Mesenchymal stem cell (in vitro differentiated cells and primary cell): ENCODE measurements at regions not wholly inside any gene's neighbourhood (a gene's known extent, or its start where the extent isn't known, plus 50 kb on each side); places are given as distances from the start of the nearest gene placed in this dataset.
"Not testable (repeated sequence)": the region's sequence is repeated elsewhere in the genome, so short reads cannot be mapped to it uniquely, and the experiment has no call there.

Experiments
- DNase-seq: peaks from one replicate; pipeline ENCODE4 v3.0.0-alpha.2; 2013
- H2AFZ ChIP-seq: one replicate; pipeline ENCODE4 v1.6.1; 2013; ENCODE audit warnings: low read depth, mild to moderate bottlenecking, control low read depth, inconsistent platforms, low read length, moderate library complexity
- H2AK5ac ChIP-seq: 2 replicates; pipeline ENCODE4 v1.6.1; 2013; ENCODE audit warnings: low read length, moderate library complexity, mild to moderate bottlenecking, inconsistent platforms; ENCODE audit not compliant: severe bottlenecking
- H2BK120ac ChIP-seq: one replicate; pipeline ENCODE4 v1.6.1; 2013; ENCODE audit warnings: low read depth, mild to moderate bottlenecking, inconsistent platforms, low read length, moderate library complexity
- H2BK12ac ChIP-seq, 2 experiments: one replicate each; pipeline ENCODE4 v1.6.1; 2013; ENCODE audit warnings: inconsistent platforms in 2 of 2, low read length in 2 of 2, mild to moderate bottlenecking in 2 of 2, moderate library complexity in 2 of 2, control low read depth in 1 of 2
- H2BK15ac ChIP-seq: one replicate; pipeline ENCODE4 v1.6.1; 2013; ENCODE audit warnings: mild to moderate bottlenecking, low read depth, inconsistent platforms; ENCODE audit not compliant: poor library complexity, severe bottlenecking
- H2BK5ac ChIP-seq: 2 replicates; pipeline ENCODE4 v1.6.1; 2013; ENCODE audit warnings: low read depth, mild to moderate bottlenecking, low read length, control low read depth, inconsistent platforms; ENCODE audit not compliant: poor library complexity, severe bottlenecking
- H3K14ac ChIP-seq, 2 experiments: one replicate each; pipeline ENCODE4 v1.6.1; 2013; ENCODE audit warnings: inconsistent platforms in 2 of 2, low read length in 2 of 2, control low read depth in 1 of 2, mild to moderate bottlenecking in 1 of 2, moderate library complexity in 1 of 2
- H3K18ac ChIP-seq, 2 experiments: one replicate each; pipeline ENCODE4 v1.6.1; 2013; ENCODE audit warnings: inconsistent platforms in 2 of 2, low read length in 2 of 2, control low read depth in 1 of 2, low read depth in 1 of 2, mild to moderate bottlenecking in 1 of 2
- H3K23ac ChIP-seq, 2 experiments: one replicate each; pipeline ENCODE4 v1.6.1; 2013; ENCODE audit warnings: inconsistent platforms in 2 of 2, low read length in 2 of 2, mild to moderate bottlenecking in 2 of 2, moderate library complexity in 2 of 2, control low read depth in 1 of 2
- H3K27ac ChIP-seq: 2 replicates; pipeline ENCODE4 v1.5.1; 2013; ENCODE audit warnings: mild to moderate bottlenecking, moderate library complexity, low read length, control low read depth, inconsistent platforms; ENCODE audit not compliant: poor library complexity, severe bottlenecking
- H3K27me3 ChIP-seq, 2 experiments: 2 replicates each; pipeline versions ENCODE4 v1.6.1 to v1.7.0; 2013; ENCODE audit warnings: low read length in 2 of 2, mild to moderate bottlenecking in 2 of 2, moderate library complexity in 2 of 2, control low read depth in 1 of 2, inconsistent platforms in 1 of 2; ENCODE audit not compliant: control insufficient read depth in 1 of 2, insufficient read depth in 1 of 2
- H3K36me3 ChIP-seq, 2 experiments: 2 replicates each; pipeline versions ENCODE4 v1.6.1 to v1.7.0; 2013; ENCODE audit warnings: low read length in 2 of 2, control low read depth in 1 of 2, inconsistent platforms in 1 of 2, low read depth in 1 of 2, mild to moderate bottlenecking in 1 of 2; ENCODE audit not compliant: insufficient read depth in 2 of 2, control insufficient read depth in 1 of 2
- H3K4ac ChIP-seq, 2 experiments: one replicate each; pipeline ENCODE4 v1.6.1; 2013; ENCODE audit warnings: inconsistent platforms in 2 of 2, low read length in 2 of 2, mild to moderate bottlenecking in 2 of 2, moderate library complexity in 2 of 2, control low read depth in 1 of 2, low read depth in 1 of 2
- H3K4me1 ChIP-seq: 2 replicates; pipeline ENCODE4 v1.6.1; 2013; ENCODE audit warnings: low read depth, low read length, control low read depth; ENCODE audit not compliant: control insufficient read depth, insufficient read depth
- H3K4me2 ChIP-seq: 2 replicates; pipeline ENCODE4 v1.6.1; 2013; ENCODE audit warnings: low read length, mild to moderate bottlenecking, inconsistent platforms; ENCODE audit not compliant: poor library complexity, severe bottlenecking
- H3K4me3 ChIP-seq, 2 experiments: 2 replicates each; pipeline versions ENCODE4 v1.5.1 to v1.7.0; 2013; ENCODE audit warnings: low read length in 2 of 2, mild to moderate bottlenecking in 2 of 2, control low read depth in 1 of 2, low read depth in 1 of 2; ENCODE audit not compliant: insufficient read depth in 1 of 2
- H3K79me1 ChIP-seq: replicated peaks from 2 replicates; pipeline ENCODE4 v1.6.1; 2013; ENCODE audit warnings: mild to moderate bottlenecking, control low read depth, low read length, inconsistent platforms; ENCODE audit not compliant: poor library complexity, severe bottlenecking
- H3K9ac ChIP-seq: 2 replicates; pipeline ENCODE4 v1.7.0; 2013; ENCODE audit warnings: mild to moderate bottlenecking, low read length, moderate library complexity
- H3K9me3 ChIP-seq: 2 replicates; pipeline ENCODE4 v1.7.0; 2013; ENCODE audit warnings: mild to moderate bottlenecking, low read length; ENCODE audit not compliant: control insufficient read depth
- H4K8ac ChIP-seq: one replicate; pipeline ENCODE4 v1.6.1; 2013; ENCODE audit warnings: inconsistent platforms, mild to moderate bottlenecking, low read length, moderate library complexity
- H4K91ac ChIP-seq: one replicate; pipeline ENCODE4 v1.6.1; 2013; ENCODE audit warnings: mild to moderate bottlenecking, low read length, inconsistent platforms
- WGBS: methylation state at CpG from one replicate; pipeline ENCODE4 v1.1.7; 2013; ENCODE audit warnings: mixed read lengths; 5-methylcytosine and 5-hydroxymethylcytosine counted together

- H4K91ac ChIP-seq, result no peak overlapping the region
- no peak overlapping the region for H3K14ac ChIP-seq
- H3K9ac ChIP-seq, result no peak overlapping the region
- no peak overlapping the region for H3K27ac ChIP-seq
- no peaks in the 10 kb centered on the region for H3K4me1 ChIP-seq
- no peak overlapping the region for H2BK5ac ChIP-seq
- no peak overlapping the region for H3K4me2 ChIP-seq
- H3K9me3 ChIP-seq, result peaks cover 6% of the 10 kb centered on the region
- no peaks in the 10 kb centered on the region for H3K79me1 ChIP-seq
- H2AK5ac ChIP-seq, result no peak overlapping the region
- H3K27me3 ChIP-seq, result no peaks in the 10 kb centered on the region
- no peak overlapping the region for H3K18ac ChIP-seq
- no peak overlapping the region for H3K4ac ChIP-seq
- no peak overlapping the region for H2BK15ac ChIP-seq
- H4K8ac ChIP-seq, result no peak overlapping the region
- no peak for DNase-seq
- H2AFZ ChIP-seq, result no peak overlapping the region
- no peak overlapping the region for H3K4me3 ChIP-seq
- no peaks in the 10 kb centered on the region for H3K36me3 ChIP-seq
- no peak overlapping the region for H2BK12ac ChIP-seq
- no peak overlapping the region for H3K23ac ChIP-seq
- 60% methylated on average over 1 of the region's 2 CpGs for WGBS
- H2BK120ac ChIP-seq, result no peak overlapping the region
Measured at GRCh38 chr11:129710423-129710822, 105.2 kb upstream of the TMEM45B start.

GRCh38 chr11:129711760-129712159 is 103.9 kb upstream of the TMEM45B start:
- Histone ChIP-seq H3K9ac (no peak overlapping the region), H3K23ac (no peak overlapping the region), H3K14ac (no peak overlapping the region), H2BK15ac (no peak overlapping the region), H3K9me3 (peaks cover 6% of the 10 kb centered on the region), H3K4ac (no peak overlapping the region), H3K4me1 (no peaks in the 10 kb centered on the region), H4K8ac (no peak overlapping the region), H2BK5ac (no peak overlapping the region), H3K79me1 (no peaks in the 10 kb centered on the region), H3K18ac (no peak overlapping the region), H2AFZ (no peak overlapping the region), H4K91ac (no peak overlapping the region), H3K36me3 (no peaks in the 10 kb centered on the region), H2BK12ac (no peak overlapping the region), H3K27ac (no peak overlapping the region), H2AK5ac (no peak overlapping the region), H3K4me2 (no peak overlapping the region), H2BK120ac (no peak overlapping the region), H3K27me3 (no peaks in the 10 kb centered on the region), H3K4me3 (no peak overlapping the region)
- 59% methylated on average over 3 of the region's 3 CpGs for WGBS
- DNase-seq, result no peak

- not testable (repeated sequence) for H3K9me3 ChIP-seq, H3K27me3 ChIP-seq, H3K79me1 ChIP-seq, H3K27ac ChIP-seq, DNase-seq, H2BK12ac ChIP-seq, H3K4ac ChIP-seq, H3K23ac ChIP-seq, H3K9ac ChIP-seq, H3K14ac ChIP-seq, H3K36me3 ChIP-seq, H3K4me3 ChIP-seq, H4K8ac ChIP-seq, H3K4me1 ChIP-seq, H4K91ac ChIP-seq, H3K18ac ChIP-seq, H2BK5ac ChIP-seq, H3K4me2 ChIP-seq, H2BK120ac ChIP-seq, H2BK15ac ChIP-seq, H2AK5ac ChIP-seq, H2AFZ ChIP-seq
- 86% methylated on average over 25 of the region's 25 CpGs for WGBS
Measured at GRCh38 chr11:129712486-129713240, 103.0 kb upstream of the TMEM45B start.

GRCh38 chr11:129719037-129719436 is 96.6 kb upstream of the TMEM45B start:
- Histone ChIP-seq H3K27ac (no peak overlapping the region), H2AFZ (no peak overlapping the region), H3K23ac (no peak overlapping the region), H3K36me3 (no peaks in the 10 kb centered on the region), H3K79me1 (no peaks in the 10 kb centered on the region), H3K9me3 (no peaks in the 10 kb centered on the region), H2AK5ac (no peak overlapping the region), H2BK12ac (no peak overlapping the region), H4K91ac (no peak overlapping the region), H3K27me3 (peaks cover 3 to 20% of the 10 kb centered on the region in 2 experiments), H2BK120ac (no peak overlapping the region), H3K4me2 (no peak overlapping the region), H2BK5ac (no peak overlapping the region), H2BK15ac (no peak overlapping the region), H3K18ac (no peak overlapping the region), H3K9ac (no peak overlapping the region), H3K4me3 (no peak overlapping the region), H4K8ac (no peak overlapping the region), H3K14ac (no peak overlapping the region), H3K4ac (no peak overlapping the region), H3K4me1 (no peaks in the 10 kb centered on the region)
- 97% methylated on average over 3 of the region's 3 CpGs for WGBS
- DNase-seq, result no peak
